Endothelial cell of umbilical vein (primary cell): ENCODE measurements at regions not wholly inside any gene's neighbourhood (a gene's known extent, or its start where the extent isn't known, plus 50 kb on each side); places are given as distances from the start of the nearest gene placed in this dataset.

Source experiments
- BruUV-seq: library from RNA; stranded (reverse); fragments of 400-500 nt; replicated peaks from 2 replicates; lab custom pipeline; 2021; lab: Mats Ljungman, UMichigan
- CTCF ChIA-PET: fragments of 300-600, 350-600 bp; sonication (Branson Sonifier 250); formaldehyde crosslinking; loops from one replicate; lab custom pipeline; 2021; ENCODE audit warnings: antibody characterized with exemption, inconsistent platforms; lab: Charles Lee
- POLR2A ChIA-PET: fragments of 300-600, 350-600 bp; sonication (Branson Sonifier 250); formaldehyde crosslinking; loops from one replicate; lab custom pipeline; 2021; ENCODE audit warnings: antibody characterized with exemption, inconsistent platforms; lab: Charles Lee
- DNase-seq: peaks from one replicate; pipeline ENCODE4 v3.0.0-alpha.2; 2011; ENCODE audit warnings: low read depth, low spot score
- FAIRE-seq: peaks from 2 replicates; lab custom pipeline; 2011; peaks lifted over from hg19 to GRCh38; lab: Jason Lieb, UNC
- H2AFZ ChIP-seq: 2 replicates; pipeline ENCODE4 v1.6.0; 2012; ENCODE audit warnings: low read depth, low read length, control low read depth, inconsistent platforms
- H3K27ac ChIP-seq: 2 replicates; pipeline ENCODE4 v1.5.1; 2011; ENCODE audit warnings: low read depth, mild to moderate bottlenecking, control low read depth, low read length, moderate library complexity; ENCODE audit not compliant: insufficient read depth
- H3K27me3 ChIP-seq, 2 experiments: 2 replicates each; pipeline versions ENCODE4 v1.6.0 to v1.6.1; 2011; ENCODE audit warnings: low read length in 2 of 2, mixed read lengths in 1 of 2; ENCODE audit not compliant: control insufficient read depth in 2 of 2, insufficient read depth in 2 of 2
- H3K36me3 ChIP-seq, 2 experiments: 2 replicates in 1 of 2; 3 replicates in 1 of 2; pipeline ENCODE4 v1.5.1; 2011; ENCODE audit warnings: low read length in 2 of 2, mild to moderate bottlenecking in 1 of 2, moderate library complexity in 1 of 2; ENCODE audit not compliant: control insufficient read depth in 2 of 2, insufficient read depth in 2 of 2; ENCODE audit errors: extremely low read depth in 1 of 2
- H3K4me1 ChIP-seq: 3 replicates; pipeline ENCODE4 v1.5.1; 2011; ENCODE audit warnings: mild to moderate bottlenecking, low read length; ENCODE audit not compliant: control insufficient read depth, insufficient read depth; ENCODE audit errors: extremely low read depth
- H3K4me2 ChIP-seq: 2 replicates; pipeline ENCODE4 v1.6.1; 2011; ENCODE audit warnings: low read length, control low read depth, mixed read lengths; ENCODE audit not compliant: insufficient read depth
- H3K4me3 ChIP-seq, 3 experiments: fragments of 200-600 bp in 1 of 3; sonication (generic), shearing (Covaris generic) in 1 of 3; replicated peaks in 1 of 3; 2 replicates each; pipeline ENCODE4 v1.5.1; 2011 to 2016; ENCODE audit warnings: control low read depth in 3 of 3, low read length in 3 of 3, mild to moderate bottlenecking in 2 of 3, inconsistent platforms in 1 of 3, low read depth in 1 of 3, moderate library complexity in 1 of 3; ENCODE audit not compliant: insufficient read depth in 1 of 3
- H3K79me2 ChIP-seq: 2 replicates; pipeline ENCODE4 v1.6.0; 2012; ENCODE audit warnings: low read length, inconsistent platforms; ENCODE audit not compliant: control insufficient read depth, insufficient read depth
- H3K9ac ChIP-seq: replicated peaks from 2 replicates; pipeline ENCODE3; 2011; ENCODE audit warnings: low read length, control low read depth; ENCODE audit not compliant: insufficient read depth; ENCODE audit errors: extremely low read depth
- H3K9me1 ChIP-seq: replicated peaks from 3 replicates; pipeline ENCODE4 v1.6.0; 2011; ENCODE audit warnings: mild to moderate bottlenecking, low read length; ENCODE audit not compliant: control insufficient read depth, insufficient read depth; ENCODE audit errors: extremely low read depth
- H3K9me3 ChIP-seq: replicated peaks from 2 replicates; pipeline ENCODE4 v1.5.1; 2012; ENCODE audit warnings: low read length, inconsistent platforms; ENCODE audit not compliant: control insufficient read depth, insufficient read depth
- H4K20me1 ChIP-seq: replicated peaks from 2 replicates; pipeline ENCODE3; 2011; ENCODE audit warnings: mild to moderate bottlenecking, low read length; ENCODE audit not compliant: control insufficient read depth, insufficient read depth; ENCODE audit errors: extremely low read depth
- EZH2 ChIP-seq: IDR thresholded peaks from 2 replicates; pipeline ENCODE4 v1.6.1; 2012; ENCODE audit warnings: borderline replicate concordance, low read depth, mild to moderate bottlenecking, moderate library complexity, low read length, inconsistent platforms; ENCODE audit not compliant: severe bottlenecking
- FOS ChIP-seq: IDR thresholded peaks from 2 replicates; pipeline ENCODE4 v1.6.1; 2011; ENCODE audit warnings: mild to moderate bottlenecking, low read length, moderate library complexity, borderline replicate concordance; ENCODE audit not compliant: insufficient read depth
- GATA2 ChIP-seq: IDR thresholded peaks from 2 replicates; pipeline ENCODE4 v1.7.0; 2011; ENCODE audit warnings: low read depth, mild to moderate bottlenecking, moderate library complexity, mixed read lengths, low read length; ENCODE audit not compliant: insufficient read length, insufficient read depth
- JUN ChIP-seq: IDR thresholded peaks from 2 replicates; pipeline ENCODE4 v1.6.1; 2011; ENCODE audit warnings: borderline replicate concordance, low read depth; ENCODE audit not compliant: insufficient read length, insufficient read depth
- MYC ChIP-seq: IDR thresholded peaks from one replicate; pipeline ENCODE4 v1.6.1; 2011; ENCODE audit warnings: mild to moderate bottlenecking, low read depth, low read length
- POLR2A ChIP-seq: IDR thresholded peaks from 2 replicates; pipeline ENCODE4 v1.6.1; 2012; ENCODE audit warnings: low read depth, mild to moderate bottlenecking, control low read depth, low read length
- POLR2AphosphoS5 ChIP-seq: IDR thresholded peaks from 2 replicates; pipeline ENCODE4 v1.6.1; 2012; ENCODE audit warnings: low read depth, mild to moderate bottlenecking, control low read depth, low read length, moderate library complexity; ENCODE audit not compliant: insufficient read depth
- dilution Hi-C: fragments of 300-500 bp; cut with MboI; formaldehyde crosslinking; loops from one replicate; pipeline ENCODE4 v1.15.0; 2019; ENCODE audit warnings: low sequenced_read_pairs; ENCODE audit not compliant: extremely low pct_ligation_motif_present
- intact Hi-C: fragments of 100-400 bp; cut with micrococcal nuclease; formaldehyde crosslinking; loops from one replicate; pipeline ENCODE4 v1.10.0; 2022
- TF ChIP-seq, protein P1 (sequence below), 2 donors: IDR thresholded peaks; 1 replicate in 1 of 2; 2 replicates in 1 of 2; pipeline ENCODE4 v1.5.1; 2011; ENCODE audit warnings: low read length in 2 of 2, mild to moderate bottlenecking in 2 of 2, moderate library complexity in 2 of 2, control low read depth in 1 of 2, inconsistent platforms in 1 of 2, low read depth in 1 of 2; ENCODE audit not compliant: insufficient read depth in 1 of 2; ENCODE audit errors: extremely low read depth in 1 of 2
- TF ChIP-seq, protein P2 (sequence below): IDR thresholded peaks from 2 replicates; pipeline ENCODE4 v1.6.1; 2011; ENCODE audit not compliant: insufficient read depth, insufficient read length

DNA sequence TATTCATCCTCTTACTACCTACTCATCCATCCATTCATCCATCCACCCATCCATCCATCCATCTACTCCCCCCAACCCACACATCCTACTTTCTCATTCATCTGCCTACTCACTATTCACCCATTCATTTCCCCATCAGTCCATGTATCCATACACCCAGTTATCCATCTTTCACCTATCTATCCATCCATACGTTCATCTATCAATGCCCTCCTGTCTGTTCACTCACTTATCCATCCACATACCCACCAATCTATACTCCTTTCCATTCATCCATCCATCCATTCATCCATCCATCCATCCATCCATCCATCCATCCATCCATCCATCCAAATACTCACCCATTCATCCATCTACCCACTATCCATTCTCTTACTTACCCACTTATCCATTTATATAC is 117.8 kb upstream of the LHX5 start:
- H3K36me3 ChIP-seq, result no peaks in the 10 kb centered on the region
- intact Hi-C loops (no loop called here), dilution Hi-C loops (no loop called here)
- H3K4me3 ChIP-seq, result no peak overlapping the region
- H3K9me3 ChIP-seq, result no peaks in the 10 kb centered on the region
- no peaks in the 10 kb centered on the region for H3K4me1 ChIP-seq
- DNase-seq, result no peak
- no peak overlapping the region for H3K4me2 ChIP-seq
- POLR2A ChIA-PET, result no interaction called here
- BruUV-seq, result no TSS peak
- no peaks in the 10 kb centered on the region for H3K27me3 ChIP-seq
- H4K20me1 ChIP-seq, result no peaks in the 10 kb centered on the region
- H3K9me1 ChIP-seq, result no peaks in the 10 kb centered on the region
- no peak overlapping the region for H2AFZ ChIP-seq
- no peaks in the 10 kb centered on the region for H3K79me2 ChIP-seq
- H3K9ac ChIP-seq, result no peak overlapping the region
- CTCF ChIA-PET, result no interaction called here
- TF ChIP-seq POLR2AphosphoS5, result no peak
- TF ChIP-seq, protein P1, sequence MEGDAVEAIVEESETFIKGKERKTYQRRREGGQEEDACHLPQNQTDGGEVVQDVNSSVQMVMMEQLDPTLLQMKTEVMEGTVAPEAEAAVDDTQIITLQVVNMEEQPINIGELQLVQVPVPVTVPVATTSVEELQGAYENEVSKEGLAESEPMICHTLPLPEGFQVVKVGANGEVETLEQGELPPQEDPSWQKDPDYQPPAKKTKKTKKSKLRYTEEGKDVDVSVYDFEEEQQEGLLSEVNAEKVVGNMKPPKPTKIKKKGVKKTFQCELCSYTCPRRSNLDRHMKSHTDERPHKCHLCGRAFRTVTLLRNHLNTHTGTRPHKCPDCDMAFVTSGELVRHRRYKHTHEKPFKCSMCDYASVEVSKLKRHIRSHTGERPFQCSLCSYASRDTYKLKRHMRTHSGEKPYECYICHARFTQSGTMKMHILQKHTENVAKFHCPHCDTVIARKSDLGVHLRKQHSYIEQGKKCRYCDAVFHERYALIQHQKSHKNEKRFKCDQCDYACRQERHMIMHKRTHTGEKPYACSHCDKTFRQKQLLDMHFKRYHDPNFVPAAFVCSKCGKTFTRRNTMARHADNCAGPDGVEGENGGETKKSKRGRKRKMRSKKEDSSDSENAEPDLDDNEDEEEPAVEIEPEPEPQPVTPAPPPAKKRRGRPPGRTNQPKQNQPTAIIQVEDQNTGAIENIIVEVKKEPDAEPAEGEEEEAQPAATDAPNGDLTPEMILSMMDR (IDR thresholded peaks at IDR 0.05; ENCODE audit: extremely low read depth in 1 of 2, insufficient read depth in 1 of 2, low read depth in 1 of 2, low read length in 2 of 2), result no peak
- TF ChIP-seq EZH2, result no peak
- TF ChIP-seq FOS, result no peak
- no peak for TF ChIP-seq JUN
- TF ChIP-seq GATA2, result no peak
- TF ChIP-seq, protein P2, sequence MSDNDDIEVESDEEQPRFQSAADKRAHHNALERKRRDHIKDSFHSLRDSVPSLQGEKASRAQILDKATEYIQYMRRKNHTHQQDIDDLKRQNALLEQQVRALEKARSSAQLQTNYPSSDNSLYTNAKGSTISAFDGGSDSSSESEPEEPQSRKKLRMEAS, result no peak
- TF ChIP-seq POLR2A, result no peak
- TF ChIP-seq MYC, result no peak
- H3K27ac ChIP-seq, result no peak overlapping the region
- FAIRE-seq, result no peak
